Activated CD4-positive, alpha-beta T cell treated with anti-CD3 and anti-CD28 coated beads, Interleukin-2, amount 10 ng/mL, durations not matched to agents 7 days and 5 days (primary cell): ENCODE measurements at regions not wholly inside any gene's neighbourhood (a gene's known extent, or its start where the extent isn't known, plus 50 kb on each side); places are given as distances from the start of the nearest gene placed in this dataset.

Source experiments
- CTCF ChIA-PET: fragments of 350-600 bp; sonication (Branson Sonifier 250); formaldehyde crosslinking; loops from one replicate; lab custom pipeline; 2021; ENCODE audit warnings: antibody characterized with exemption; lab: Charles Lee
- POLR2A ChIA-PET: fragments of 350-600 bp; sonication (Branson Sonifier 250); formaldehyde crosslinking; loops from one replicate; lab custom pipeline; 2021; ENCODE audit warnings: antibody characterized with exemption; lab: Charles Lee
- DNase-seq: peaks from one replicate; pipeline ENCODE4 v3.0.0-alpha.2; 2020
- H3K27ac Mint-ChIP-seq: one replicate; pipeline ENCODE4 v1.8.0; 2021; ENCODE audit warnings: mild to moderate bottlenecking, moderate library complexity, mixed read lengths
- H3K27me3 Mint-ChIP-seq: one replicate; pipeline ENCODE4 v1.8.0; 2021; ENCODE audit warnings: mixed read lengths
- H3K36me3 Mint-ChIP-seq: one replicate; pipeline ENCODE4 v1.8.0; 2021; ENCODE audit warnings: low read depth, mixed read lengths
- H3K4me1 Mint-ChIP-seq: one replicate; pipeline ENCODE4 v1.8.0; 2021; ENCODE audit warnings: mixed read lengths
- H3K4me3 Mint-ChIP-seq: one replicate; pipeline ENCODE4 v1.8.0; 2021; ENCODE audit warnings: mild to moderate bottlenecking, moderate library complexity, mixed read lengths
- H3K9me3 Mint-ChIP-seq: one replicate; pipeline ENCODE4 v1.8.0; 2021; ENCODE audit warnings: mixed read lengths

GRCh38 chr18:77648411-77648810 is 398.8 kb downstream of the GALR1 start:
- no peaks in the 10 kb centered on the region for H3K4me1 Mint-ChIP-seq
- H3K4me3 Mint-ChIP-seq: no peak overlapping the region
- no peak for DNase-seq
- POLR2A ChIA-PET: interaction anchor here (0.5 kb wide), 1 partner anchor 780 kb away, joined by 3 read pairs; no protein-coding TSS in a partner anchor
- no peaks in the 10 kb centered on the region for H3K36me3 Mint-ChIP-seq
- H3K27me3 Mint-ChIP-seq: peaks cover 4% of the 10 kb centered on the region
- no peak overlapping the region for H3K27ac Mint-ChIP-seq
- peaks cover 2% of the 10 kb centered on the region for H3K9me3 Mint-ChIP-seq
- CTCF ChIA-PET: no interaction called here

GRCh38 chr18:77650799-77651385 is 401.2 kb downstream of the GALR1 start:
- DNase-seq: peak; percentile 58
- Mint-ChIP-seq H3K4me1 (no peaks in the 10 kb centered on the region), H3K9me3 (peaks cover 2% of the 10 kb centered on the region), H3K4me3 (no peak overlapping the region), H3K27me3 (peaks cover 2% of the 10 kb centered on the region), H3K27ac (no peak overlapping the region), H3K36me3 (no peaks in the 10 kb centered on the region)
- CTCF ChIA-PET: interaction anchor here (0.5 to 1.1 kb wide), 2 partner anchors 836 to 848 kb away, joined by 3 read pairs; no protein-coding TSS in a partner anchor
- POLR2A ChIA-PET: no interaction called here

- Mint-ChIP-seq H3K9me3 (no peaks in the 10 kb centered on the region), H3K27ac (no peak overlapping the region), H3K36me3 (no peaks in the 10 kb centered on the region), H3K4me1 (no peaks in the 10 kb centered on the region), H3K4me3 (no peak overlapping the region), H3K27me3 (peaks cover 2% of the 10 kb centered on the region)
- no peak for DNase-seq
- ChIA-PET POLR2A (no interaction called here), CTCF (interaction anchor here (1.1 kb wide), 1 partner anchor 849 kb away, joined by 3 read pairs; no protein-coding TSS in a partner anchor)
These were observed 401.8 kb downstream of the GALR1 start for GRCh38 chr18:77651441-77651840.

GRCh38 chr18:77653792-77654191 is 404.1 kb downstream of the GALR1 start:
- Mint-ChIP-seq H3K27me3 (peaks cover 2% of the 10 kb centered on the region), H3K36me3 (no peaks in the 10 kb centered on the region), H3K4me1 (no peaks in the 10 kb centered on the region), H3K9me3 (no peaks in the 10 kb centered on the region), H3K27ac (no peak overlapping the region), H3K4me3 (no peak overlapping the region)
- POLR2A ChIA-PET: no interaction called here
- DNase-seq: no peak
- CTCF ChIA-PET: no interaction called here

GRCh38 chr18:77654302-77654701 is 404.7 kb downstream of the GALR1 start:
- no peak for DNase-seq
- no peaks in the 10 kb centered on the region for H3K36me3 Mint-ChIP-seq
- ChIA-PET CTCF (no interaction called here), POLR2A (no interaction called here)
- no peak overlapping the region for H3K4me3 Mint-ChIP-seq
- H3K4me1 Mint-ChIP-seq: no peaks in the 10 kb centered on the region
- H3K9me3 Mint-ChIP-seq: no peaks in the 10 kb centered on the region
- no peak overlapping the region for H3K27ac Mint-ChIP-seq
- H3K27me3 Mint-ChIP-seq: peaks cover 5% of the 10 kb centered on the region

GRCh38 chr18:77657651-77658298 is 408.1 kb downstream of the GALR1 start:
- ChIA-PET POLR2A (no interaction called here), CTCF (no interaction called here)
- no peaks in the 10 kb centered on the region for H3K4me1 Mint-ChIP-seq
- H3K4me3 Mint-ChIP-seq: no peak overlapping the region
- H3K9me3 Mint-ChIP-seq: no peaks in the 10 kb centered on the region
- no peak overlapping the region for H3K27ac Mint-ChIP-seq
- H3K27me3 Mint-ChIP-seq: peaks cover 3% of the 10 kb centered on the region
- H3K36me3 Mint-ChIP-seq: no peaks in the 10 kb centered on the region
- DNase-seq: no peak

- CTCF ChIA-PET: no interaction called here
- H3K9me3 Mint-ChIP-seq: no peaks in the 10 kb centered on the region
- H3K27ac Mint-ChIP-seq: no peak overlapping the region
- H3K4me1 Mint-ChIP-seq: no peaks in the 10 kb centered on the region
- POLR2A ChIA-PET: no interaction called here
- H3K27me3 Mint-ChIP-seq: peaks cover 3% of the 10 kb centered on the region
- H3K36me3 Mint-ChIP-seq: no peaks in the 10 kb centered on the region
- no peak overlapping the region for H3K4me3 Mint-ChIP-seq
- DNase-seq: no peak
These were observed 408.6 kb downstream of the GALR1 start for GRCh38 chr18:77658299-77658662.

- DNase-seq: no peak
- CTCF ChIA-PET: no interaction called here
- POLR2A ChIA-PET: no interaction called here
- H3K4me1 Mint-ChIP-seq: no peaks in the 10 kb centered on the region
- no peaks in the 10 kb centered on the region for H3K36me3 Mint-ChIP-seq
- H3K27me3 Mint-ChIP-seq: peaks cover 6% of the 10 kb centered on the region
- H3K27ac Mint-ChIP-seq: no peak overlapping the region
- no peak overlapping the region for H3K4me3 Mint-ChIP-seq
- no peaks in the 10 kb centered on the region for H3K9me3 Mint-ChIP-seq
These were observed 409.3 kb downstream of the GALR1 start for GRCh38 chr18:77658751-77659448.

- Mint-ChIP-seq H3K36me3 (no peaks in the 10 kb centered on the region), H3K27ac (no peak overlapping the region), H3K27me3 (peaks cover 3% of the 10 kb centered on the region), H3K9me3 (no peaks in the 10 kb centered on the region), H3K4me1 (no peaks in the 10 kb centered on the region), H3K4me3 (no peak overlapping the region)
- CTCF ChIA-PET: no interaction called here
- no peak for DNase-seq
- POLR2A ChIA-PET: no interaction called here
These were observed 417.0 kb downstream of the GALR1 start for GRCh38 chr18:77666613-77667012.

- Mint-ChIP-seq H3K27ac (no peak overlapping the region), H3K9me3 (no peaks in the 10 kb centered on the region)
These were observed 418.6 kb downstream of the GALR1 start for GRCh38 chr18:77668219-77668618.

GRCh38 chr18:77669331-77669730 is 419.7 kb downstream of the GALR1 start:
- DNase-seq: no peak
- peaks cover 2% of the 10 kb centered on the region for H3K27me3 Mint-ChIP-seq
- H3K4me3 Mint-ChIP-seq: no peak overlapping the region
- ChIA-PET CTCF (no interaction called here), POLR2A (no interaction called here)
- no peak overlapping the region for H3K27ac Mint-ChIP-seq
- H3K4me1 Mint-ChIP-seq: no peaks in the 10 kb centered on the region
- no peaks in the 10 kb centered on the region for H3K9me3 Mint-ChIP-seq
- H3K36me3 Mint-ChIP-seq: no peaks in the 10 kb centered on the region

More at GRCh38 chr18:77668219-77668618, 418.6 kb downstream of the GALR1 start:
- no peaks in the 10 kb centered on the region for H3K4me1 Mint-ChIP-seq
- H3K27me3 Mint-ChIP-seq: peaks cover 4% of the 10 kb centered on the region
- no peak overlapping the region for H3K4me3 Mint-ChIP-seq
- ChIA-PET CTCF (no interaction called here), POLR2A (no interaction called here)
- no peak for DNase-seq
- no peaks in the 10 kb centered on the region for H3K36me3 Mint-ChIP-seq

GRCh38 chr18:77671456-77672167 is 422.0 kb downstream of the GALR1 start:
- CTCF ChIA-PET: no interaction called here
- H3K4me3 Mint-ChIP-seq: no peak overlapping the region
- no peaks in the 10 kb centered on the region for H3K36me3 Mint-ChIP-seq
- no peaks in the 10 kb centered on the region for H3K9me3 Mint-ChIP-seq
- H3K27ac Mint-ChIP-seq: no peak overlapping the region
- H3K4me1 Mint-ChIP-seq: no peaks in the 10 kb centered on the region
- POLR2A ChIA-PET: no interaction called here
- no peak for DNase-seq
- peaks cover 2% of the 10 kb centered on the region for H3K27me3 Mint-ChIP-seq

- no peaks in the 10 kb centered on the region for H3K4me1 Mint-ChIP-seq
- H3K9me3 Mint-ChIP-seq: no peaks in the 10 kb centered on the region
- DNase-seq: no peak
- ChIA-PET CTCF (interaction anchor here (0.7 kb wide), 1 partner anchor 958 kb away, joined by 4 read pairs; no protein-coding TSS in a partner anchor), POLR2A (no interaction called here)
- H3K36me3 Mint-ChIP-seq: no peaks in the 10 kb centered on the region
- H3K27me3 Mint-ChIP-seq: peaks cover under 1% of the 10 kb centered on the region
- H3K4me3 Mint-ChIP-seq: no peak overlapping the region
- no peak overlapping the region for H3K27ac Mint-ChIP-seq
These were observed 427.3 kb downstream of the GALR1 start for GRCh38 chr18:77676910-77677309.
